ENCODE measurements at regions not wholly inside any gene's neighbourhood (a gene's known extent, or its start where the extent isn't known, plus 50 kb on each side); places are given as distances from the start of the nearest gene placed in this dataset.
"Not testable (repeated sequence)": the region's sequence is repeated elsewhere in the genome, so short reads cannot be mapped to it uniquely, and the experiment has no call there.

GRCh38 chrX:150256297-150256650 lies 106.8 kb upstream of the MAMLD1 start:
- Mint-ChIP-seq H3K4me1 (ENCODE audit: low read depth) (peaks cover 6% of the 10 kb centered on the region), H3K9me3 (no peaks in the 10 kb centered on the region), H3K27ac (no peak overlapping the region), H3K4me3 (no peak overlapping the region), H3K36me3 (ENCODE audit: low read depth) (no peaks in the 10 kb centered on the region), H3K27me3 (ENCODE audit: low read depth) (no peaks in the 10 kb centered on the region)

- H3K36me3 Mint-ChIP-seq (ENCODE audit: low read depth) = no peaks in the 10 kb centered on the region
- H3K4me1 Mint-ChIP-seq (ENCODE audit: low read depth) = peaks cover 6% of the 10 kb centered on the region
- peaks cover 3% of the 10 kb centered on the region for H3K27me3 Mint-ChIP-seq (ENCODE audit: low read depth)
Observed at GRCh38 chrX:150257353-150258175, 105.6 kb upstream of the MAMLD1 start.

GRCh38 chrX:150258176-150258425 lies 105.0 kb upstream of the MAMLD1 start:
- Mint-ChIP-seq H3K27ac (no peak overlapping the region), H3K27me3 (ENCODE audit: low read depth) (peaks cover 3% of the 10 kb centered on the region), H3K9me3 (no peaks in the 10 kb centered on the region), H3K4me1 (ENCODE audit: low read depth) (peaks cover 6% of the 10 kb centered on the region), H3K36me3 (ENCODE audit: low read depth) (no peaks in the 10 kb centered on the region), H3K4me3 (no peak overlapping the region)

More at GRCh38 chrX:150257353-150258175, 105.6 kb upstream of the MAMLD1 start:
- Mint-ChIP-seq H3K4me3 (no peak overlapping the region), H3K27ac (no peak overlapping the region), H3K9me3 (no peaks in the 10 kb centered on the region)

GRCh38 chrX:150258463-150259430 lies 104.4 kb upstream of the MAMLD1 start:
- peaks cover 6% of the 10 kb centered on the region for H3K4me1 Mint-ChIP-seq (ENCODE audit: low read depth)
- H3K27me3 Mint-ChIP-seq (ENCODE audit: low read depth) = peaks cover 3% of the 10 kb centered on the region
- no peaks in the 10 kb centered on the region for H3K36me3 Mint-ChIP-seq (ENCODE audit: low read depth)
- H3K9me3 Mint-ChIP-seq = no peaks in the 10 kb centered on the region
- H3K27ac Mint-ChIP-seq = no peak overlapping the region
- no peak overlapping the region for H3K4me3 Mint-ChIP-seq

GRCh38 chrX:150262456-150262855 lies 100.7 kb upstream of the MAMLD1 start:
- Mint-ChIP-seq H3K4me3 (no peak overlapping the region), H3K9me3 (no peaks in the 10 kb centered on the region), H3K27me3 (ENCODE audit: low read depth) (peaks cover 6% of the 10 kb centered on the region), H3K36me3 (ENCODE audit: low read depth) (no peaks in the 10 kb centered on the region), H3K27ac (no peak overlapping the region), H3K4me1 (ENCODE audit: low read depth) (no peaks in the 10 kb centered on the region)

- Mint-ChIP-seq H3K4me3 (no peak overlapping the region), H3K36me3 (ENCODE audit: low read depth) (no peaks in the 10 kb centered on the region), H3K27ac (peak overlapping the region; percentile 59), H3K27me3 (ENCODE audit: low read depth) (peaks cover 3% of the 10 kb centered on the region), H3K4me1 (ENCODE audit: low read depth) (no peaks in the 10 kb centered on the region), H3K9me3 (no peaks in the 10 kb centered on the region)
Observed at GRCh38 chrX:150268839-150269355, 94.2 kb upstream of the MAMLD1 start.

GRCh38 chrX:150269605-150270254 lies 93.4 kb upstream of the MAMLD1 start:
- Mint-ChIP-seq H3K27me3 (ENCODE audit: low read depth) (peaks cover 3% of the 10 kb centered on the region), H3K9me3 (no peaks in the 10 kb centered on the region), H3K27ac (no peak overlapping the region), H3K36me3 (ENCODE audit: low read depth) (no peaks in the 10 kb centered on the region), H3K4me1 (ENCODE audit: low read depth) (no peaks in the 10 kb centered on the region), H3K4me3 (no peak overlapping the region)

GRCh38 chrX:150270622-150271021 lies 92.5 kb upstream of the MAMLD1 start:
- no peaks in the 10 kb centered on the region for H3K9me3 Mint-ChIP-seq
- H3K27me3 Mint-ChIP-seq (ENCODE audit: low read depth) = peaks cover 3% of the 10 kb centered on the region
- no peak overlapping the region for H3K4me3 Mint-ChIP-seq
- H3K27ac Mint-ChIP-seq = no peak overlapping the region
- H3K36me3 Mint-ChIP-seq (ENCODE audit: low read depth) = no peaks in the 10 kb centered on the region
- H3K4me1 Mint-ChIP-seq (ENCODE audit: low read depth) = no peaks in the 10 kb centered on the region

GRCh38 chrX:150273575-150274294 lies 89.4 kb upstream of the MAMLD1 start:
- not testable (repeated sequence) for H3K27me3 Mint-ChIP-seq (ENCODE audit: low read depth); H3K27ac Mint-ChIP-seq; H3K4me1 Mint-ChIP-seq (ENCODE audit: low read depth); H3K4me3 Mint-ChIP-seq; H3K36me3 Mint-ChIP-seq (ENCODE audit: low read depth); H3K9me3 Mint-ChIP-seq

GRCh38 chrX:150282953-150283352 lies 80.2 kb upstream of the MAMLD1 start:
- Mint-ChIP-seq H3K4me1 (ENCODE audit: low read depth) (no peaks in the 10 kb centered on the region), H3K27ac (no peak overlapping the region), H3K27me3 (ENCODE audit: low read depth) (no peaks in the 10 kb centered on the region), H3K36me3 (ENCODE audit: low read depth) (no peaks in the 10 kb centered on the region), H3K9me3 (no peaks in the 10 kb centered on the region), H3K4me3 (no peak overlapping the region)

GRCh38 chrX:150291014-150291413 lies 72.1 kb upstream of the MAMLD1 start:
- Mint-ChIP-seq H3K4me1 (ENCODE audit: low read depth) (no peaks in the 10 kb centered on the region), H3K4me3 (no peak overlapping the region), H3K36me3 (ENCODE audit: low read depth) (no peaks in the 10 kb centered on the region), H3K9me3 (no peaks in the 10 kb centered on the region), H3K27me3 (ENCODE audit: low read depth) (no peaks in the 10 kb centered on the region), H3K27ac (no peak overlapping the region)

- H3K27ac Mint-ChIP-seq = no peak overlapping the region
- no peaks in the 10 kb centered on the region for H3K9me3 Mint-ChIP-seq
Observed at GRCh38 chrX:150293311-150294013, 69.7 kb upstream of the MAMLD1 start.

GRCh38 chrX:150298841-150299551 lies 64.1 kb upstream of the MAMLD1 start:
- Mint-ChIP-seq H3K36me3 (ENCODE audit: low read depth) (no peaks in the 10 kb centered on the region), H3K9me3 (no peaks in the 10 kb centered on the region), H3K27me3 (ENCODE audit: low read depth) (no peaks in the 10 kb centered on the region), H3K4me1 (ENCODE audit: low read depth) (no peaks in the 10 kb centered on the region), H3K4me3 (no peak overlapping the region), H3K27ac (no peak overlapping the region)

More at GRCh38 chrX:150293311-150294013, 69.7 kb upstream of the MAMLD1 start:
- no peaks in the 10 kb centered on the region for H3K36me3 Mint-ChIP-seq (ENCODE audit: low read depth)
- H3K4me3 Mint-ChIP-seq = no peak overlapping the region
- no peaks in the 10 kb centered on the region for H3K27me3 Mint-ChIP-seq (ENCODE audit: low read depth)
- H3K4me1 Mint-ChIP-seq (ENCODE audit: low read depth) = no peaks in the 10 kb centered on the region

Data from T-helper 1 cell treated with Interleukin-12 subunit alpha and Interleukin-12 subunit beta and Interleukin-4 antibody, amounts not matched to agents 30 μg/mL and 1 μg/mL, for 36 hours (primary cell).